Endothelial cell of umbilical vein (primary cell): ENCODE measurements at regions not wholly inside any gene's neighbourhood (a gene's known extent, or its start where the extent isn't known, plus 50 kb on each side); places are given as distances from the start of the nearest gene placed in this dataset.

ENCODE experiments used
- BruUV-seq: library from RNA; stranded (reverse); fragments of 400-500 nt; replicated peaks from 2 replicates; lab custom pipeline; 2021; lab: Mats Ljungman, UMichigan
- CTCF ChIA-PET: fragments of 300-600, 350-600 bp; sonication (Branson Sonifier 250); formaldehyde crosslinking; loops from one replicate; lab custom pipeline; 2021; ENCODE audit warnings: antibody characterized with exemption, inconsistent platforms; lab: Charles Lee
- POLR2A ChIA-PET: fragments of 300-600, 350-600 bp; sonication (Branson Sonifier 250); formaldehyde crosslinking; loops from one replicate; lab custom pipeline; 2021; ENCODE audit warnings: antibody characterized with exemption, inconsistent platforms; lab: Charles Lee
- DNase-seq: peaks from one replicate; pipeline ENCODE4 v3.0.0-alpha.2; 2011; ENCODE audit warnings: low read depth, low spot score
- FAIRE-seq: peaks from 2 replicates; lab custom pipeline; 2011; peaks lifted over from hg19 to GRCh38; lab: Jason Lieb, UNC
- H2AFZ ChIP-seq: 2 replicates; pipeline ENCODE4 v1.6.0; 2012; ENCODE audit warnings: low read depth, low read length, control low read depth, inconsistent platforms
- H3K27ac ChIP-seq: 2 replicates; pipeline ENCODE4 v1.5.1; 2011; ENCODE audit warnings: low read depth, mild to moderate bottlenecking, control low read depth, low read length, moderate library complexity; ENCODE audit not compliant: insufficient read depth
- H3K27me3 ChIP-seq, 2 experiments: 2 replicates each; pipeline versions ENCODE4 v1.6.0 to v1.6.1; 2011; ENCODE audit warnings: low read length in 2 of 2, mixed read lengths in 1 of 2; ENCODE audit not compliant: control insufficient read depth in 2 of 2, insufficient read depth in 2 of 2
- H3K36me3 ChIP-seq, 2 experiments: 2 replicates in 1 of 2; 3 replicates in 1 of 2; pipeline ENCODE4 v1.5.1; 2011; ENCODE audit warnings: low read length in 2 of 2, mild to moderate bottlenecking in 1 of 2, moderate library complexity in 1 of 2; ENCODE audit not compliant: control insufficient read depth in 2 of 2, insufficient read depth in 2 of 2; ENCODE audit errors: extremely low read depth in 1 of 2
- H3K4me1 ChIP-seq: 3 replicates; pipeline ENCODE4 v1.5.1; 2011; ENCODE audit warnings: mild to moderate bottlenecking, low read length; ENCODE audit not compliant: control insufficient read depth, insufficient read depth; ENCODE audit errors: extremely low read depth
- H3K4me2 ChIP-seq: 2 replicates; pipeline ENCODE4 v1.6.1; 2011; ENCODE audit warnings: low read length, control low read depth, mixed read lengths; ENCODE audit not compliant: insufficient read depth
- H3K4me3 ChIP-seq, 3 experiments: fragments of 200-600 bp in 1 of 3; sonication (generic), shearing (Covaris generic) in 1 of 3; replicated peaks in 1 of 3; 2 replicates each; pipeline ENCODE4 v1.5.1; 2011 to 2016; ENCODE audit warnings: control low read depth in 3 of 3, low read length in 3 of 3, mild to moderate bottlenecking in 2 of 3, inconsistent platforms in 1 of 3, low read depth in 1 of 3, moderate library complexity in 1 of 3; ENCODE audit not compliant: insufficient read depth in 1 of 3
- H3K79me2 ChIP-seq: 2 replicates; pipeline ENCODE4 v1.6.0; 2012; ENCODE audit warnings: low read length, inconsistent platforms; ENCODE audit not compliant: control insufficient read depth, insufficient read depth
- H3K9ac ChIP-seq: replicated peaks from 2 replicates; pipeline ENCODE3; 2011; ENCODE audit warnings: low read length, control low read depth; ENCODE audit not compliant: insufficient read depth; ENCODE audit errors: extremely low read depth
- H3K9me1 ChIP-seq: replicated peaks from 3 replicates; pipeline ENCODE4 v1.6.0; 2011; ENCODE audit warnings: mild to moderate bottlenecking, low read length; ENCODE audit not compliant: control insufficient read depth, insufficient read depth; ENCODE audit errors: extremely low read depth
- H3K9me3 ChIP-seq: replicated peaks from 2 replicates; pipeline ENCODE4 v1.5.1; 2012; ENCODE audit warnings: low read length, inconsistent platforms; ENCODE audit not compliant: control insufficient read depth, insufficient read depth
- H4K20me1 ChIP-seq: replicated peaks from 2 replicates; pipeline ENCODE3; 2011; ENCODE audit warnings: mild to moderate bottlenecking, low read length; ENCODE audit not compliant: control insufficient read depth, insufficient read depth; ENCODE audit errors: extremely low read depth
- CTCF ChIP-seq, 2 donors: IDR thresholded peaks; 1 replicate in 1 of 2; 2 replicates in 1 of 2; pipeline ENCODE4 v1.5.1; 2011; ENCODE audit warnings: low read length in 2 of 2, mild to moderate bottlenecking in 2 of 2, moderate library complexity in 2 of 2, control low read depth in 1 of 2, inconsistent platforms in 1 of 2, low read depth in 1 of 2; ENCODE audit not compliant: insufficient read depth in 1 of 2; ENCODE audit errors: extremely low read depth in 1 of 2
- EZH2 ChIP-seq: IDR thresholded peaks from 2 replicates; pipeline ENCODE4 v1.6.1; 2012; ENCODE audit warnings: borderline replicate concordance, low read depth, mild to moderate bottlenecking, moderate library complexity, low read length, inconsistent platforms; ENCODE audit not compliant: severe bottlenecking
- FOS ChIP-seq: IDR thresholded peaks from 2 replicates; pipeline ENCODE4 v1.6.1; 2011; ENCODE audit warnings: mild to moderate bottlenecking, low read length, moderate library complexity, borderline replicate concordance; ENCODE audit not compliant: insufficient read depth
- GATA2 ChIP-seq: IDR thresholded peaks from 2 replicates; pipeline ENCODE4 v1.7.0; 2011; ENCODE audit warnings: low read depth, mild to moderate bottlenecking, moderate library complexity, mixed read lengths, low read length; ENCODE audit not compliant: insufficient read length, insufficient read depth
- JUN ChIP-seq: IDR thresholded peaks from 2 replicates; pipeline ENCODE4 v1.6.1; 2011; ENCODE audit warnings: borderline replicate concordance, low read depth; ENCODE audit not compliant: insufficient read length, insufficient read depth
- MAX ChIP-seq: IDR thresholded peaks from 2 replicates; pipeline ENCODE4 v1.6.1; 2011; ENCODE audit not compliant: insufficient read depth, insufficient read length
- MYC ChIP-seq: IDR thresholded peaks from one replicate; pipeline ENCODE4 v1.6.1; 2011; ENCODE audit warnings: mild to moderate bottlenecking, low read depth, low read length
- POLR2A ChIP-seq: IDR thresholded peaks from 2 replicates; pipeline ENCODE4 v1.6.1; 2012; ENCODE audit warnings: low read depth, mild to moderate bottlenecking, control low read depth, low read length
- POLR2AphosphoS5 ChIP-seq: IDR thresholded peaks from 2 replicates; pipeline ENCODE4 v1.6.1; 2012; ENCODE audit warnings: low read depth, mild to moderate bottlenecking, control low read depth, low read length, moderate library complexity; ENCODE audit not compliant: insufficient read depth
- dilution Hi-C: fragments of 300-500 bp; cut with MboI; formaldehyde crosslinking; loops from one replicate; pipeline ENCODE4 v1.15.0; 2019; ENCODE audit warnings: low sequenced_read_pairs; ENCODE audit not compliant: extremely low pct_ligation_motif_present
- intact Hi-C: fragments of 100-400 bp; cut with micrococcal nuclease; formaldehyde crosslinking; loops from one replicate; pipeline ENCODE4 v1.10.0; 2022

GRCh38 chr1:82836213-82836972, 1035.7 kb downstream of the ADGRL2 start:
- no peak overlapping the region for H3K9ac ChIP-seq
- no peak overlapping the region for H3K4me3 ChIP-seq
- no peaks in the 10 kb centered on the region for H3K9me3 ChIP-seq
- no peaks in the 10 kb centered on the region for H4K20me1 ChIP-seq
- ChIA-PET POLR2A (no interaction called here), CTCF (no interaction called here)
- dilution Hi-C loops (no loop called here), intact Hi-C loops (loop anchor here (10.0 kb wide), 1 partner anchor 1032 kb away; the partner anchor contains the start of gene ADGRL2)
- no peaks in the 10 kb centered on the region for H3K27me3 ChIP-seq
- no peak overlapping the region for H3K27ac ChIP-seq
- no peak overlapping the region for H2AFZ ChIP-seq
- TF ChIP-seq MAX (no peak), JUN (no peak), FOS (no peak), POLR2A (no peak), GATA2 (no peak), MYC (no peak), POLR2AphosphoS5 (no peak), EZH2 (no peak), CTCF (IDR thresholded peaks at IDR 0.05; ENCODE audit: extremely low read depth in 1 of 2, insufficient read depth in 1 of 2, low read depth in 1 of 2, low read length in 2 of 2) (no peak)
- no peak overlapping the region for H3K4me2 ChIP-seq
- FAIRE-seq = no peak
- H3K36me3 ChIP-seq = no peaks in the 10 kb centered on the region
- no peaks in the 10 kb centered on the region for H3K79me2 ChIP-seq
- H3K4me1 ChIP-seq = peaks cover 14% of the 10 kb centered on the region
- no peaks in the 10 kb centered on the region for H3K9me1 ChIP-seq
- no TSS peak for BruUV-seq
- DNase-seq = no peak
